GM19240 (cell line): ENCODE measurements at regions not wholly inside any gene's neighbourhood (a gene's known extent, or its start where the extent isn't known, plus 50 kb on each side); places are given as distances from the start of the nearest gene placed in this dataset.

ENCODE experiments used
- DNase-seq: peaks from one replicate; pipeline ENCODE4 v3.0.0; 2011; ENCODE audit warnings: low spot score; ENCODE audit not compliant: insufficient read length

DNA sequence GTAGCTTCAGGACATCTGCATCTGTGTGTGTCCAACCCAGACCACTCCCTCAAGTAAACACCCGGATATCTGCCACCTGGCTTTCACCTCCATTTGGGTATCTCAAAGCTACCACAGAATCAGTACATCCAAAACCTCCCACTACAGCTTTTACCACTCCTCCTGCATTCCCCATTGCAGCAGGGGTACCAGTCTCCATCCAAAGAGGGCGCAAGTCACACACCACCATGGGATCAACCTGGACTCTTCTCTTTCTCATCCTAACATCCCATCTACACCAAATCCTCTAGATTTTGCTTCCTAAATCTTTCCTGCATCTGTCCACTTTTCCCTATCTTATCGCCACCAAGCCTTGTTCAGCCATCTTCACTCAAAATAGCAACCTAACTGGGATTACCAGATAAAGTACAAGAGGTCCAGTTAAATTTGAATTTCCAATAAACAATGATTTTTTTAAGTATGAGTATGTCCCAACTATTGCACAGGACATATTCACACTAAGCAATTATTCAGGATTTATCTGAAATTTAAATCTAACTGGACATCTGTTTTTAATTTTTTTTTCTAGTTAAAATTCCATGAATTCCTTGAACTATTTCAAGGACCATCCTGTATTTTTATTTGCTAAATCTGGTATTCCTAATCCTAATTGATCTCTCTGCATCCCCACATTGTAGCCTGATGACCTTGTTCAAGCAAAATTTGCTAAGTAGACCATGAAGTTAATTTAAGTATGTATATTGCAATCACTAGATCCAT lies 164.3 kb upstream of the MLN start:
- no peak for DNase-seq

DNA sequence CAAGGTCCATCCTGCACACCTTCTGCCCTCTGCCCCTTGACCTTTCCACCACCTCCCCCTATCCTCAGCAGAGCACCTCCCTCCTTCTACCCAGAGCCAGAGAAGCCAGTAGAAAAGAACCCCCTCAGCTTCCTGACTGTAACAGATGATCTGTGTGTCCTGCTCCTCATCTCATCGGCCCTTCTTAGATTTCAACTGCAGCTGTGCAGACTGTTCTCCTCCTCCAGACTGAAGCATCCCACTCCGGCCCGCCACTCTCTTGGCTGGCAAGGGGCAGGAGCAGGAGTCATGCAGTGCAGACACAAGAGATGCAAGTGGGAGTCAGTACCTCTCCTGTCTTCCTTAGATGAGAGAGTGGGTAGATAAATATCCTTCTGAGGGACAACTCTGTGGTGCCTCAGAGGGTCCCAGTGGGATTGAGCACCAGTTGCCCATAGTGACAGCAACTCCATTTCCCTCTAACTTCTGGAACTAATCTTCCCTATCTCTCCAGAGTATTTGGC lies 163.5 kb upstream of the MLN start:
- DNase-seq, result no peak

DNA sequence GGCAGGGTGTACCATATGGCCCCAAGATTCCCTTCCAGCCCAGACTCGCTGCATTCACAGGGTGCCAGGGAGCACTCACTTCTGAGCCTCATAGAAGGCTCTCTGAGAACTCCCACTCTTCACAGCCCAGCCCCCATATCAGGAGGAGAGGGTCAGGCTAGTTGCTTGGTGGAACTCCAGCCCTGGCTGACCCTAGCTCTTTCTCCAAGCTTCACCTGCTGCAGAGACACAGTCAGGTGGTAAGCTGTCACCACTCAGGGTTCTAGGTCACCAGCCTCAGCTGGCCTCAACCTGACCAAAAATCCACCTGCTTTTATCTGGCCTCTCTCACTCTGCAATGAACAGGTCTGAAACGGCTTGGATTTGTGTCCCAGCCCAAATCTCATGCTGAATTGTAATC lies 162.7 kb upstream of the MLN start:
- no peak for DNase-seq

DNA sequence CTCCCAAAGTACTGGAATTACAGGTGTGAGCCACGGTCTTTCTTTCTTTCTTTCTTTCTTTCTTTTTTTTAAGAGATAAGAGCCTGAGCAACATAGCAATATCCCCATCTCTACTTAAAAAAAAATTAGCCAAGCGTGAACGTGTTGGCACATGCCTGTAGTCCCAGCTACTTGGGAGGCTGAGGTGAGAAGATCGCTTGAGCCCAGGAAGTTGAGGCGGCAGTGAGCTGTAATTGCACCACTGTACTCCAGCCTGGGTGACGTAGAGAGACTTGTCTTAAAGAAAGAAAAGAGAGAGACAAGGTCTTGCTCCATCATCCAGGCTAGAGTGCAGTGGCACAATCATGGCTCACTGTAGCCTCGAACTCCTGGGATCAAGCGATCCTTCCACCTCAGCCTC lies 162.0 kb upstream of the MLN start:
- DNase-seq, result no peak

DNA sequence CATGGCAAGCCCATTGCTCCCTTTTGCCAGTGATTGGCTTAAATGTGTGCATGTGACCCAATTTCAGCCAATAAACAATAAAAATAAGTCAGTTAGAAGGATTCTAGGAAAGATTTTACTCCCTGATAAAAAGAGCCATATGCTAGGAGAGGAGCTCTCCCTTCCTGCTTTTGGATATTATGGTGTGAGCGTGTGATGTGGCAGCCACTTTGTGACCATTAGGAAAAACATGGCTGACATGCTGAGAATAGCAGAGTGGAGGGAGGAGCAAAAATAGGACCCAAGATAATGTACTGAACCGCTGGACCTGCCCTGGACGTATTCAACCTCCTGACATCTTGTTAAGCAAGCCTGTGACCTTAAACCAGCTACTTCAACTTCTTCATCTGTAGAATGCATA lies 160.6 kb upstream of the MLN start:
- DNase-seq, result no peak

DNA sequence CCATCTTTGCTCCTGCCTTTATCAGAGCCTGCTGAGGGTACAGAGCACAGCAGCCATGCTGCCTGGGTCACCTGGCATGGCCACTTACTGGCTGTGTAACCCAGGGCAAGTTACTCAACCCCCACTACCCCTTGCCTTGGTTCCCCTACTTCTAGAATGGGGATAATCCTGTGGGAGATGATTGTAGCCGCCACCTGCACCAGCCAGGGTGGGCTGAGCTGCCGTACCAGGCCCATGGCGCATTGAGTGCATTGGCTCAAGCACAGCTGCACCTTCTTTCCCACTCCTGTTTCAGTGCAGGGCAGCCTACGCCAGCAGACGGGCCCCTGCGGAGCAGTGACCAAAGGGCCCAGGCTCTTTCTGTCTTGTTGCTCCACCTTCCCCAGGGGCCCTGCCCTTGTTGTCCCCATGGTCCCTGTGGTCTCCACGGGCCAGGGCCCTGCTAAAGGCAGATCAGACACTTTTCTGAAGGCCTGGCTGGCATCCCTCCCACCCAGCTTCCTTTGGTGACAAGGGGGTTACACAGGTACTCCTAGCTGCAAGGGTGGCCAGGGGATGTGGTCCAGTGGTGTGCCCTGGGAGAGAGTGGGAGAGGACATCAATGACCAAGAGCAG lies 159.4 kb upstream of the MLN start:
- DNase-seq, result no peak

DNA sequence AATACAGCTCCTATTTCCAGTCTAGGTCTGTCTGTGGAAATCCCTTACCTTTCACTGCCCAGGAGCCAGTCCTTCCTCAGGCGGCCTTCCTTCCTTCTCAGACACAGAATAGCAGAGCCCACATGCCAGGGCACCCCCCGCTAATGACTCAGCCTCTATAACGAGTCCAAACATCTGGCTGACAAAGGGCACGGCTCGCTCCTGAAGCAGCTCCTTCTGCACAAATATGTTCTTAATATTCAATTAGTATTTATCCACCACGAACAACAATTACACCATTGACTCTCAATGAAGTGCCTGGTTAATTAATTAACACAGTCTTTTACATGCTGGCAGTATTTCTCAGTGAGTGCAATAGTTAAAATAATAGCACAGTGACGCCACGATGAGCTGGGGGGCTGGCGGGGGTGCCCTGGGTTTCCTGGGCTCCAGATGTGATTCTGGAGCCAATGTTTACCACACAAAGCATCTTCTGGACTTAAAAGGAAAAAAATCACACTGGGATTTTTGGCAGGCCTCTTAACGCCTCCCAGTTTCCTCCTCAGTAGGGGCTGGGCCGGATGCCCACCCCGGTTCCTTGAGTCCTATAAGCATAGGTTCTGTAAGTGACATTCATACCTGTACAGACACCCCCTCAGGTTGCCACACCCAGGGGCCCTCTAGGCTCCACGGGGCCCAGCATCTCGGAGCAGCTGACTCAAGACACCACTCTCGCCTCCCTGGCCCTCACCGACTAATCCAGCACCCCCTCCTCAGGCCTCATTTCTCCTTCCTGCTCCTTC lies 158.6 kb upstream of the MLN start:
- no peak for DNase-seq

DNA sequence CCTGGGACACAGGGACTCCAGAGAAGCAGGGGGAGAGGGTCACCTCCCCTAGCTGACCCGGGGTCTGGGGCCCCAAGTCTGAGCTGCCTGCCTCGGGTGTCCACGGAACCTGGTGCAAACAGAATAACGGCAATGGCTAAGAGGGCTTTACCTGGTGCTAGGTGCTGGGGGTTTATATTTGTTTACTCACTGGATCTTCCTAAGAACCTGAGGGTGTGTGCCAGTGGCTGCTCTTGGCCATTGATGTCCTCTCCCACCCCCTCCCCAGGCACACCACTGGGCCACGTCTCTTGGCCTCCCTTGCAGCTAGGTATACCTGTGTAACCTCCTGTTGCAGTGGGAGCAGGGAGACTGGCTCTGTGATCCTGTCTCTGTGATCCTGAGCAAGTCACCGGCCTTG lies 157.9 kb upstream of the MLN start:
- no peak for DNase-seq

DNA sequence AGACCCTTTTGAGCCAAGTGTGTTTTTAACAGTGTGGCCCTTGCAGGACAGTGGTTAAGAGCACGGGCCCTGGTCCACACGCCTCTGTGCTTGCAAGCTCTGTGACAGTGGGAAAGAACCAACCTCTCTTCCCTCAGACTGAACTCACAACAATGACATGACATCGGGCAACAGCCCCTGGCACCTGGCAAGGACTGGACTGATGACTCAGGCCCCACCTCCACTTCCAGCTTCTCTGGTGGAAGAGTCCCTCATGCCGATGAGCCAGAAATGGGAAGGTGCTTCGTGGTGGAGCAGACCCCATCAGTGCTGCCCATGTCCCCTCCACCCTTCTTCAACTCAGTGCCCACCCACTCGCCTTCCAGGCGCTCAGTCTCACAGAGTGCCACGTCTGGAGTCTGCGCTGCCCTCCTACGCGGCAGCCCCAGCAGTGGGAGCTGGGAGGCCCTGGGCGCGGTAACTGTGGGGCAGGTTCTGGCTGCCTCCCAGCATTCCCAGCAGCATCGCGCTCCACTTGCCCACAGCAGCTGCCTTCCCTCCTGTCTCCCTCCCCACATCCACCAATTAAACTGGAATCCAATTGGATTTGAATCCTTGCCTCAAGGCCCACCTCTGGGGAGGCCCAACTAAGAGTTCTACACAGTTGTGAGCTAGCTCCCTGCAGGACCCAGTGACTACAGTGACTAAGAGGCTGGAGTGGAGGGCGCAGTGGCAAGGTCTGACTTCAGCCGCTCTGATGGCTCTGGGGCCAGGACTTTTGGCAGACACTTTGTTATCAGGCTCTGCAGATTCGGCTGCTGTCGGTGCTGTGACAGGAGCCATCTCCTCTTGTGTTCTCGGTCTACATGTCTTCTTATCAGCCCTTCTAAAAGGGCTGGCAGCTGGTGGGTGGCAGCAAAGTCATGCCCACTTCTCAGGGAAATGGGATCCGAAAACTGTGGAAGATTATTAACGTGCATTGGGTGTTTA lies 156.8 kb upstream of the MLN start:
- no peak for DNase-seq

DNA sequence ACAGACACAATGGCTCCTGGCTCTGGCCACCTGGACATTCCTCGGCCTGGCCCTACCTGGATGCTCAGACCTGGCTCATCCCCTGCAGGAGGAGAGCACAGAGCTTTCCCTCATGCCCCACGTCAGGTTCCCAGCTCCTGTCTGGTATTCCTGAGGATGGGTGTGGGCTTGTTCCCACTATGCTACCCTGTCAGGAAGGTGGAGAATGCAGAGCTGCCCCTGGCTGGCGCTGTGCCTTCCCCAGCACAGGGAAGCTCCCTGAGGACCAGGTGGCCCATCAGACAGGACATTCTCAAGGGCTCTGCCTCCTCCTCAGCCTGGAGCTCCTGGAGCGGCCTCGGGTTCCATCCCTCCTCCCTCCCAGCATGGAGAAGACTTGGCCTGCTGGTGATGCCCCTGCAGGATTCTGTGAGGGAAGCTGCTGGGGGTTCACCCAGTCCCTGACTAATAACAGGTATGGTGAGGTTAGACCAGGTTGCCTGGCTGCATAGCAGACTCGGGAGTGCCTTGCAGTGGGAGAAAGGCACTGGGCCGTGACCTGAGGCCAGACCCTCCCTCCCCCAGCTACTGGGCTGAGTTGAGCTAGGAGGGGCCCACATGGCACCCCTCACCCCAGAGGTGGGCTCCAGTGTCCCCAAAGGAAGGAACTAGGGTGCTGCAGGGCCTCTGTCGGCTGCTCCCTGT lies 156.0 kb upstream of the MLN start:
- no peak for DNase-seq

DNA sequence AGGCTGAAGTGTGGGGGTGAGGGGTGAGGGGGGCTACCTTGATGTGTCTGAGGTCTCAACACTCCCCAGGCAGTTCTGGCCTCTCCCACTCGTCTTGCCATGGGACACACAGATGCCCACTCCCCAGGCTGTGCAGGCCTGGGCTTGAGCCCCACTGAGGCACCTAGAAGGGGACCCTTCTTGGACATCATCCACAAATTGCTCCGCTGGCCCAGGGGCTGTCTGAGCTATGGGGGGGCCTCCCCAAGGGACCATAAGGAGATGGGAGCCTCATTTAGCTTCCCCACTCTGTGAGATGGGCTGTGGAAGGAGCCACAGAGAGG lies 155.5 kb upstream of the MLN start:
- no peak for DNase-seq

DNA sequence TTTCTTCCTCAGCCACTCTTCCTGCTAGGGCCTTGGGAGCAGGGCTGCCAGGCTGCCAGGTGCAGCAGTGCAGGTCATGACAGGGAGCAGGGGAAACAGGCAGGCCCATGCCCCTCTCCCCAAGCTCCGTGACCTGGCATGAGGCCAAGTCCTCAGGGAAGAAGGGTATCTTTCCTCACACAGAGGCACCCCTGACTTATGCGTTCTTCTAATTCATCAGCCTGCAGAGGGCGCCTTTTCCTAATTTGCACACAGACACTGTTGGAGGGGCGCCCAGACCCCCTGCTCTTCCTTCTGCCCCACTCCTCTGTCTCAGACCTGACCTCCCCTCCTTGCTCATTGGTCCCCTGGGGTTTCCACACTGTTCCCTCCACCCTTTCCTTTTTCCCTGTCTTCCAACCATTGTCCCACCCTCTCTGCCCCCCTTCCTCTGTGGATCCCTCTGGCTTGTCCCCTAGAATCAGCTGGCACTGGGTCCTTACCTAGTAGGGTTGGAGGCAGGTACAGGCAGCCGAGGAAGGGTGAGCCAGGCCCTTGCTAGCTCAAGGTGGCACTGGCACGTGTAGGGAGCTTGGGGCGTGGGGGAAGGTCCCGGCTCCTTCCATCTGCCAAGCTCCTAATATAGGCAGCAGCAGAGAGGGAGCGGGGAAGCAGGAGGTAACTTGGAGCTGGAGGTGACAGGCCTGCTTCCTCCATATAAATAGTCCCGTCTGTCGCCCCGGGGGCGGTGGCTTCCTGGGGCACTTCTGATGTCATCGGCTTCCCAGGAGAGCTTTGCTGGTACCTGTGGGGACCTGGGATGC lies 154.9 kb upstream of the MLN start:
- no peak for DNase-seq

DNA sequence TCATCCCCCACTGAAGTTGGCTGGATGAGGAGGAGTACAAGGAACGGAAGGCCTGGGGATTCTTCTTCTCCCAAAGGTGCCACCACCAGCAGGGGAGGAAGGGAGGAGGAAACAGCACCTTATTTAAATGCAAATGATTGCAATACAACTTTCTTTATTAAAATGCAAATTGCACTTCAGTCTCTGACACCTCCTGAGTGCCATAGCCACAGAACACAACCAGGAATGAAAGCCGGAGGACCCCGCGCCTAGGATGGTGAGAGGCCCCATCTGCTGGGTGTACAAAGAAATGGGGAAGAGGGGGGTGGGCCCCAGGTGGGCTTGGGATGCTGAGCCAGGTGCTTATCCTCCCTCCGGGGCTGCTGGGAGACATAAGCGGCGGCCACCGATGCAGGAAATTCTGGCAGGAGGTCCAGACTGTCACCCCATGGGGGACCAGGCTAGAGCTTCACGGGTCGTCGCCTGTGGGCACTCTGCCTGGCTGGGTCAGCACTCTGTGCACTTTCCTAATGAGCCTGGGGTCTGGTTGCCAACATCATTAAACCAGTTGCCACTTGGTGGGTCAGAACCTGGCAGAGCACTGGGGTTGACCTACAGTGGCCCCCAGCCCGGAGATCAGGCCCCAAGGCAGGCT lies 154.2 kb upstream of the MLN start:
- no peak for DNase-seq

DNA sequence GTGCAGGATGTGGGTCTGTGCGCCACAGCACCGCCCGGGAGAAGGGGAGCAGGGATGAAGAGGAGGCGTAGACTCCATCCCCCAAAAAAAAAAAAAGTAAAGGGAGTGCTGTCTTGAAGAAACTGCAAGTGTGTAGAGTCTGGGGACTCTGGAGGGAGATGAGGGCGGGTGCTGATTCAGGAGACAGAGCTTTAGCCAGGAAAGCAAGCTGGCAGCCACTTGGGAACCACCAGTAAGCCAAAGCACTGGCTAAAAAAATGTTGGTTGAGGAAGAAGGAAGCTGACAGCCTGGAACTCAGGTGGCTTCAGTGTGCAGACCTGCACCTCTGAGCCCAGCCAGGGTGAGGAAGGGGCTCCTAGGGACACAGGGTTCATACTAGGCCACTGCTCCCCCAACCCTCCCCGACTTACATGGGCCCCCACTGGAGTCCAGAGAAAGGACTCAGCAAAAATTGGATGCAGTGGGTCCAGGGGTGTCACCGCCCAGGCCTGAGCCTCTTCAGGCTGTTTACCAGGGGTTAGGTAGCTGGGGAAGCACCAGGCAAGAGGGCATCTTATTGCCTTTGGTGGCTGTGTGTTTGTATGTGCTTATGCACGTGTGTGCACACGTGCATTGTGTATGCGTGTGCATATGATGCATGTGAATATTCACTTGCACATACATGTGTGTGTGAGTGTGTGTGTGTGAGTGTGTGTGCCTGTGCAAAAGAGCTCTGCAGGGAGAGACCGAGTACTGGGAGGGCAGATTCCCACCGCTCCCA lies 153.5 kb upstream of the MLN start:
- no peak for DNase-seq

DNA sequence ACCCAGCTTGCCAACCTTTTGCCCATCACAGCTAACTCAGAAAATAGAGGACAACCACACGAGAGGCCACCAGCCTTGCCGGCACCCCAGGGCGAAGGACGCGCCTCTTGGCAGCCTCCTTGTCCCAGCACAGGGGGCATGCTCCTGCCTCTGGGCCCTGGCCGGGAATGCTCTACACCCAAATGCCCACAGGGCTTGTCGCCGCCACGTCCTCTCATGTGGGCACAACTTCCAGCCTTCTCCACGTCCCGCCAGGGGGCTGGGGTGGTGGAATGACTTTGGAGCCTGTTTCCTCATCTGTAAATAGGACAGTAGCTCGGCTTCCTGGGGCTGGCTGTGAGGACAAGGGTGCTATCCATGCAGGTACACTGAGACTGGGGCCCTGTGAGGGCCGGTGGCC lies 152.4 kb upstream of the MLN start:
- DNase-seq, result no peak

DNA sequence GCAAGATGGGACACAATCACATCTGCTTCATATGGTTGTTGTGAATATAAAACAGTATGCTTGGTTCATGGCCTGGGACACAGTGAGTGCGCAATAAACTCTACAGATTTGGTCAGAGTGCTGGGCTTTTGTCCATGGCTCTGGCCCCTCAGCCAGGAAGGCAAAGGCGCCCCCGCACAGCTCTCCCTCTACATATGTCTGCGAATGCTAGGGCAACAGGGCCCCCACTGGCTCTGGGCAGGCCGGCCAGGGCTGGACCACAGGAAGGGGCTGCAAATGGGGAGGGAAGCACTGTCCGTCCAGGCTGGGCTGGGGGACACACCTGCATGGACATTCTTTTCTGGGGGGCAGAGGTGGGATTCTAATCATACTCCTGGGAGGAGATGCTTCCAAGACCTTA lies 151.8 kb upstream of the MLN start:
- no peak for DNase-seq

DNA sequence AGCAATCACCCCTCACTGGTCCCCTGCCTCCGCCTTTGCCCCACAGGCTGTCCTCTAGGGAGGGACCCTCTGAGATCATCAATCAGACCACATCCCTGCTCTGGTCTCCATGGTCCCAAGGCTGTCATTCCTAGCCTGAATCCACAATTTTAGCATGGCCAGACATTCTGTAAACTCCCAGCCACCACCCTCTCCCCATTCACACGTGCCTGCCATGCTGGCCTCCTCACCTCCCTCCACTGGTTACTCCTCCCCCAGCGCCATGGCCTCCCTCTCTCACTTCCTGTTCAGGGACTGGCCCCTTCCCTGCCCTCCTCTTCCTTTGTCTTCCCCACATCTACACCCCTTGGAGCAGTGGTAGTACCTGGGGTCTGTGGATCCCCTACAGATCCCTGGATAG lies 150.7 kb upstream of the MLN start:
- DNase-seq, result no peak

DNA sequence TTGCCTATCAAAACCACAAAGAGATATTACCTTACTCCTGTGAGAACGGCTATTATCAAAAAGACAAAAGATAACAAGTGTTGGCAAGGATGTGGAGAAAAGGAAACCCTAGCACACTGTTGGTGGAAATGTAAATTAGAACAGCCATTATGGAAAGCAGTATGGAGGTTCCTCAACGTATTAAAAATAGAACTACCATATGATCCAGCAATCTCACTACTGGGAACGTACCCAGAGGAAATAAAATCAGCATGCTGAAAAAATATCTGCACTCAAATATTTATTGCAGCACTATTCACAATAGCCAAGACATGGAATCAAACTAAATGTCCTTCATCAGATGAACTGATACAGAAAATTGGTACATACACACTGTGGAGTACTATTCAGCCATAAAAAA lies 149.4 kb upstream of the MLN start:
- DNase-seq, result no peak

DNA sequence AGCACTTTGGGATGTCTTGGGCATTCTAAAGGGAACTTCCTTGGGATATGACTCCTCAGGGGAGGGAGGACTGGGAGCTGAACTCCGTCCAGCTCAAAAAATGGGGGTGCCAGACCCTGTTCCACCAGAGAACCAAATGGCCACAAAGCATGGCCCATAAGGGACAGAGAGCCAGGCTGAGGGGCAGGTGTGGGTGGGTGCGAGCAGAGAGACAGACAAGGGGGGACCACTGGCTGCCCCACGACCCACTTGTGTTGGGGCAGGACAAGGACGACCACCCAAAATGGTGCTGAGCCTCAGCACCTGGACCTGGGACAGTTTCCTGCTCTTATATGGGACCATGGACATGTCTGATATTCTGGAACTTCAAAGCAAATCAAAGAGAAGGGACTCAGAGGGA lies 148.2 kb upstream of the MLN start:
- no peak for DNase-seq
